Ramos (cell line): ENCODE measurements at regions not wholly inside any gene's neighbourhood (a gene's known extent, or its start where the extent isn't known, plus 50 kb on each side); places are given as distances from the start of the nearest gene placed in this dataset.

ENCODE experiments used
- in situ Hi-C: fragments of 300-500 bp; cut with MboI; formaldehyde crosslinking; loops from one replicate; pipeline ENCODE4 v1.14.3; 2022; ENCODE audit warnings: low sequenced_read_pairs; ENCODE audit not compliant: unreplicated experiment

DNA sequence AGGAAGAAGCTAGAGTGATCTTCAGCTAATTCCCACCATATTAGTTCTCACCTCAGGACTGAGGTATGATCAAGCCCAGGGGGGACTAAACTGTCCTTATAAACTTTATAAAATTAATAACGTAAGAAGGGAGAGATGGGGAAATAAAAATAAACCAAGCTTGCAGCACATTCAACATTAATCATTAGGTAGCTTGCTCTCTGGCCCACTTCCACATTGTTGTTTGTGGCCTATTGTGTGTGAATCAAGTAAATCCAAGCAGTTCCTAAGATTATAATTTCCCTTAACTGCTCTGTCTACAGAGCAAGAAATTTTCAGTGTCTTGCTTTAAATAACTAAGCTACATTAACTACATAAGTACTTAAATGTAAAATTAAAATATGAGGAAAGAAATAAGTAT, 131.3 kb upstream of the ABCA1 start:
- in situ Hi-C loops = no loop called here

DNA sequence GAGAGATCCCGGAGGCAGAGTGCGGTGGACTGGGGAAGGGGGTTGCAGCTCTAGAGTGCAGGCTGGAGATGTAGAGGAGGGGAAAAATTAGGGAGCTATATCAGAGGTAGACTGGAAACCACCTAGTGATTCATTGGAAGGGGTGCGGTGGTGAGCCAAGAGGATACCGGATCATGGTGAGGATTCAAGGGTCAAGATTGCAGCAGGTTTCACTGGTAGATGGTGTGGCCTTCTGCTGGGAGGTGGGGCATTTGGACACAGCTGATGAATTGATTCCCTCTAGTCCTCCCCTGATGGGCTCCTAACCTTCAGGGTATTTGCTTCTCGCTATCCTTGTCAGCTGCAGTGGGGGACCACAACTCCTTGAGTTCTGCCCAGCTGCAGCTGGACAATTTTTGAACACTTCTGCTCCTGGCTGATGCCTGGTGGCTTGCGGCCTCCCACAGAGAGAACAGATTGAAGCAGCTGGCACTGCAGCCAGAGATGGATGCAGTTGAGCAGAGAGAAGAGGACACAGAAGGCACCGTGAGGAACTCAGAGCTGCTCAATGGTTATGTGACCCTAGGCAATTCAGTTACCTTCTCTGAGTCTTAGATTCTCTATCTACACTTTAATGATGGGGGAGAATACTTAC, 134.4 kb upstream of the ABCA1 start:
- in situ Hi-C loops = no loop called here

DNA sequence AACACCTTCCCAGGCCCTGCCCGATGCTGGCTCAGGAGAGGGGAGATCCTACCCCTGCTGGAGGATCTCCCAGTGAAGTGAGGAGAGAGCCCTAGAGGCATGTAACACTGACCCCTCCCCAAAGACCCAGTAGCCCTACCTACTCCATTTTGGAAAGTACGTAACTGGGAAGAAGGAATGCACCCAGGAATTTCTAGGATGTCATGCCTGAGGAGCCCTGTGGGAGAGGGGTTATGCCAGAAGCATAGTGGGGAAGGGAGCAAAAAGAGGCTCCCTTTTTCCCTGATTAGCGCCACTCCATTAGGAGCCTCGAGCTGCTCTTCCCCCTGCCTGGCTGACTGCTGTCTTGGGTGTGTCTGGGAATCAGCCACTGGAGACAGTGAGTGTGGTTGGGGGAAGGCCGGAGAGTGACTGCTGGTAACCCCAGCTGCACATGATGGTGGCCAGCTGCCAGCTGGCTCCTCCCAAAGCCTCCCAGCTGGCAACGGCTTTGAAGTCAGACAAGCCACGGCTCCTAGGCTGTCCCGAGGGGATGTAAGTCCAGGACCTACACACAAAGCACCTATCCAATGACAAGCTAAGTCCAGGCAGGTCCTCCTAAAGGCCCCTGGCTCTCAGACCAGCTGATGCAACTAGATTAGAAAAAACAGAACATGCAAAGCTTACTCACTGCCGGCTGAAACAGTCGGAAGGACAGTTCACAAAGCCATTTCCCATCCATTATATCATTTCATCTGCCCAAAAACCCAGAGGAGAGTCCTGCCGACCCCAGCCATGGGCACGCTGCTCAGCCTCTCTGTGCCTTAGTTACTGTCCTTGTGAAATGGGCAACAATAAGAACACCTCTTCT, 136.5 kb upstream of the ABCA1 start:
- in situ Hi-C loops = no loop called here

DNA sequence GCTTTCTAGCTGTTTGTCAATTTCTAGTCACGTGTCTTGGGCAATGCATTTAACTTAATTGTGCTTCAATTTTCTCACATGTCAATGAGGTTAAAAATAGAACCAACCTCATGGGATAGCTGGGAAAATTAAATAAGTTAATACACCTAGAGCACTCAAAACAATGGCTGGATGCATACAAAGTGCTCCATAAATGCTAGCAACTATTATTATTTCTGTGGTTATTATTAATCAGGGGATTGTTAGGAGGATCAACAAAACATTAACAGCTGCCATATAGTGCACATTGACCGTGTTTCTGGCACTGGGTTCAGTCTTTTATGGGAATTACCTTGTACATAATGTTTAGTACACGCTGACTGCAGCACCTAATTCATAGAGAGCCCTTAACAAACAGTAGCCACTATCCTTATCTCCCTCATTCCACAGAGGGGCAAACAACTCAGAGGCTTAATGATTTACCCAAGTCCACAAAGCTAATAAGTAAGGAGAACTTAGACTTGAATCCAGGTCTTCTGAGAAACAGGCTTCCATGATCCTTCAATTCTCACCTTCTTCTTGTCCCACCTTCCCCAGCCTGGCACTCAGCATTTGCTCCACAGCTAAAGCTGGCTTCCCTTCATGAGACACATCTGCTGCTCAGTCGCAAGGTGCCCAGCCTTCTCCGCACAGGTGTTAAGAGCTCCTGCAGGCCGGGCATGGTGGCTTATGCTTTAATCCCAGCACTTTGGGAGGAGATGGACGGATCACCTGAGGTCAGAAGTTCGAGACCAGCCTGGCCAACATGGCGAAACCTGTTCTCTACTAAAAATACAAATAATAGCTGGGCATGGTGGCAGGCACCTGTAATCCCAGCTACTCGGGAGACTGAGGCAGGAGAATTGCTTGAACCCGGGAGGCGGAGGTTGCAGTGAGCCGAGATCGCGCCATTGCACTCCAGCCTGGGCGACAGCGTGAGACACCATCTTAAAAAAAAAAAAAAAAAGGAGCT, 137.4 kb upstream of the ABCA1 start:
- in situ Hi-C loops = no loop called here

DNA sequence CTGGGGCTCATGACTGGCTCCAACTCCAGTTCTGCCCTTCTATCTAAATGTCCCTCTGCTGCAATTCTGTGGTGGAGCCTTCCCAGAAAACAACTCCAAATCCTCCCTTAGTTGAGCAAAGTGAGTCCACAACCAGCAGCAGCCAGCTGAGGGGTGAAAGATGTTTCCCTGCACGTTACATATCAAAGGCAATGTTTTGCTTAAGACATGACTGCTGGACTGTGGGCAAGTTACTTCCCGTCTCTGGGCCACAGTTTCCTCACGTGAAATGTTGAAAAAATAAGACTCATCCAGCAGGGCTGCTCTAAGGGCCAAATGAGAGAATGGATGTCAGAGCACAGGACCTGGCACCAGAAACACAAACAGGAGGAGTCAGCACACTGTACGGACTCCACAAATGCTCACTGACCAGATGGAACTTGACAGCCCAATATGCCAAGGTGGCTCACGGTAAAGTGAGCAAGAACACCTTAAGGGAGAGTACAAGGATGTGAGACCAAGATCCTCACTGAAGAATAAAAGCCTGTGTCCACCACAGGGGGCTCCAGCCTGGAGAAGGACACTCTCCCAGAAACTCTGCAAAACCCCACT, 138.4 kb upstream of the ABCA1 start:
- in situ Hi-C loops = no loop called here

DNA sequence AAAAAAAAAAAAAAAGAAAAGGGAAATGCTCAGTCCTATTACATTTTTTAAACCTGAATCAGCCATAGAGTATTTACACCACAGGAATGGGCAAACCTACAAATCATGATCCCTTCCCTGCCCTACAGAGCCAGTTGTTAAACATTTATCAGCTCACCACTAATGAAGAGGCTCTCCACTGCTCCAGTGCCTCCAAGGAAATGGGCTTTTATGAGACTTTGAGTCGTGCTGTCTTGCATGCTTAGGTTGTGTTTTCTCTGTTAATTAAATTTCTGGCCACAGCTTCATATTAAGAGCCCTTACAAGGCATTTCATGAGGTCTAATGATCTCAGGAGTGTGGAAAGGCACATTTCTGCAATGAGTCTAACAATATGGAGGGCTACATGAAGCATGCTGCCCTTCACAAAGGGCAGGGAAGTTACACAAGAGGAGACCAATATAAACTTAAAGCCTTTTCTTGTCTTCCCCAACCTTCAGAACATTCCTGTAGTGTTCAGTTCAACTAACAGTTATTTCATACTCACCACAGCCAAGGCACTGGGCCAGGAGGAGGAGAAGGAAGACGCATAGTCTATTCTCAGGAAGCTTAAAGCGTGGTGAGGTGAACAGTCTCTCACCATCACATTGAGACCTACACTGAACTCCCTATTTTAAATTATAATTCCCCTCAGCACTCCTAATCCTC, 140.1 kb upstream of the ABCA1 start:
- in situ Hi-C loops = no loop called here

DNA sequence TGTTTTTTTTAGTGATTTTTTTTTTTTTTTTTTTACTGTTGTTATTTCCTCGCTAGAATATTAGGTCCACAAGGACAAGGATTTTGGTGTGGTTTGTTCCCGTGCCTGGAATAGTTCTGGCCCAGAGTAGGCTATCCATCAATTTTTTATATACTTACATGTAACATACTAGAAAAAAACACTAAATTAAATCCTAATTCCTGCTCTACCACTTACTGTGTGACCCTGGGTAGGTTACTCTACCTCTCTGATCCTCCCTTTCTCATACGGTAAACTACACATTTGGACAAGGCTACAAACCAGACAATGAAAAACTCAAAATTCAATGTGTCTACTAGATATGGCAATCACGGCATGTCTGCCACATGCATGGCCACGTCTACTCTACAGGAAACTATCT, 141.3 kb upstream of the ABCA1 start:
- in situ Hi-C loops = no loop called here

DNA sequence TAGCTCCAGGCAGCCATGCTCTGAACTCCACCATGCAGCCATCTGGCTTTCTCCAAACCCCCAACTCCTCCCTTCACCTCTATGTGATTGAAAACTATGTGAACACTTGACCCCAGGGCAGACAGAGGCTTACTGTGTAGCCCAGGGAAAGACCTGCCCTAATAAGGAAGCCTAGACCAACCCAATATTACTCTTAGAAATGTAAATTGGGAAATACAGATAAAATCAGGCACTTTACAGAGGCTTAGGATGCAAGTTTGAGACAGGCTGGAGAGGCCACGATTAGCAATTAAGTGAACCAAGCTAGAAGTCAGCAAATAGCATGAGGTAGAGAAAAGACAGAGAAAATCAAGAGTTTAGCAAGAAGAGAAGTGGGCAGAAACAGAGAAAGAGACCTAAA, 141.7 kb upstream of the ABCA1 start:
- in situ Hi-C loops = no loop called here

DNA sequence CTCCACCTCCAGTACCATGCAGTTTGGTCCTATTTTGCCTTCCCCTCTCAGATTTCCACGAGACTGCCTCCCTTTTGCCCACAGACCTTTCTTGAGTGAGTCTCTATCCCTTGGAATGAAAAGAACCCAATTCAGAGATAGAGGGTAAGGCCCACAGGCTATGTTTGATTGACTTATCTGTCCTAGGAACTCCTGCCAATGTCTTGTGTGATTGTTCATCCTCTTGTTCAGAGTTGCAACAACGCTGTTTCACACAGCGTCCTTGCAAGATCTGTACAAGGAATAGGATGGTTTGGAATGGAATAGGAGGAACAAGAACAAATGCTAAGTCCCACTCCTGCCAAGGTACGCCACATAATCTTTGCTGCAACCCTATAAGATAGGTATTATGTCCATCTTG, 142.2 kb upstream of the ABCA1 start:
- in situ Hi-C loops = no loop called here

DNA sequence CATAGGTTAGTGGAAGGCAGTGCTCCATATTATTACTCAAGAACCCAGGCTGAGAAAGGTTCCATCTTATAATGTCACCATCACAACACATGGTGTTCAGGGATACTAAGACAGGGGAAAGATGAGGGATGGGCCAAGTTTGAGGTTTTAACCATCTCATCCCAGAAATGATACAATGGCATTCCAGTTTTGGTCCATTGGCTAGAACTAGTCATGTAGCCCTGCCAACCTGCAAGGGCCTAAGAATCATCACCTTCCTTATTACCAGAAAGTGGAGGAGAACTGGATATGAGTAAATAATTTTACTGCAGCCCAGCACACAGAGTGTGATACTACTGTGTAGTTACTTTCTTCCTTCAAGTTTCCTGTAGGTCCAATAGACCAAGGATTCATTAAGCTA, 144.5 kb upstream of the ABCA1 start:
- in situ Hi-C loops = no loop called here

DNA sequence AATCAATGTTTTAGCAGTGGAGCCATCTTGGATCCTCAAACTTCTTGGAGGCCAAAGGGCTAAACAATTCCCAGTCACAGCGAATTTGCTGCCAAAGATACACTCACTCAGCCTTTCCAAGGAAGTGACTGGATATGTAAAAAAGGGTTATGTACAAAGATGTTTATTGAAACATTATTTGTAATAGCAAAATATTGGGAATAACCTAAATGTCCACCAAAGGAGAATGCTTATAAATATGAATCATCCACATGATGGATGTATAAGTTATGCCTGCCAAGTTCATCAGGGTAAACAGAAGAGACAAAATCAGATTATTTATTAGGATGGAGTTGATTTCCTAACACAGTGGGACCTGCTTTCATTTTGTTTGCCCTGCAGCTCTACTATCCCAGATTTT, 145.2 kb upstream of the ABCA1 start:
- in situ Hi-C loops = no loop called here

DNA sequence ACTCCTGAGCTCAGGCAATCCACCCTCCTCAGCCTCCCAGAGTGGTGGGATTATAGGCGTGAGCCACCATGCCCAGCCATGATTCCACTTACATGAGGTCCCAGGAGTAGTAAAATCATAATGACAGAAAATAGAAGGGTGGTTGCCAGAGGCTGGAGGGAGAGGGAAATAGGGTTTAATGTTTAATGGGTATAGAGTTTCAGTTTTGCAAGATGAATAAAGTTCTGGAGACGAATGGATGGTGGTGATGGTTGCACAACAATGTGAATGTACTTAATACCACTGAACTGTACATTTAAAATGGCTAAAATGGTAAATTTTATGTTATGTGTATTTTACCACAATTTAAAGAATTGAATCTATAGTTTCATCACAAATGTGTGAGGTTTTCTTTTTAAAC, 146.5 kb upstream of the ABCA1 start:
- in situ Hi-C loops = no loop called here

DNA sequence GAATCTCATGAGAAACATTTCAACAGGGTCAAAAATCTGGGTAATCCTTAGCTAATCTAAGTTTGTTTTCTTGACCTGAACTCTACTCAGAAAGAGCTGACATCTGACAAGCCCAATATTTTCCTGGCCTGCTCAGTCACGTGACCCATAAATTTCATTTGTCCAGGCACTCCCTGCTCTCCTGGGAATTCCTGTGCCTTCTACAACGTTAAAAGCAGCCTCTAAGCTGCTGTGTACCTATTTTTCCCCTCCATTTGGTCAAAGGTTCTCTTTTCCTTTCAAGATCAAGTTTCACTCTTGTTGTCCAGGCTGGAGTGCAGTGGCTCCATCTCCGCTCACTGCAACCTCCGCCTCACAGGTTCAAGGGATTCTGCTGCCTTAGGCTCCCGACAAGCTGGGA, 148.8 kb upstream of the ABCA1 start:
- in situ Hi-C loops = no loop called here

DNA sequence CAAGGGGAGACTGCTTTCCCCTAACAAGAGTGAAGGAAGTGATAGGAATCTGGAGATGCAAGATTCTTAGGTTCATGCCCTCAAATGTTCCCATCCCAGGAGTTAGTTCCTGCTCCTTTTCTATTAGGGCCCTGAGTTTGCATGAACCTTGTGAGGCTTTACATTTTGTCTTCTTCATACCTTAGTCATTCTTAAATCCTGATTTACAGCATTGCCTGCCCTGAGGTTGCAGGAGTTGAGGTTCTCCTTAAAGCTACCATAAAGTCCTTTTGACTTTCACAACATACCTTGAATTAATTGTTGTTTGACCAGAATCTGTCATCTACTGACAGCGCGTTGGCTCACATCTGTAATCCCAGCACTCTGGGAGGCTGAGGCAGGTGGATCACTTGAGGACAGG, 151.5 kb upstream of the ABCA1 start:
- in situ Hi-C loops = no loop called here

DNA sequence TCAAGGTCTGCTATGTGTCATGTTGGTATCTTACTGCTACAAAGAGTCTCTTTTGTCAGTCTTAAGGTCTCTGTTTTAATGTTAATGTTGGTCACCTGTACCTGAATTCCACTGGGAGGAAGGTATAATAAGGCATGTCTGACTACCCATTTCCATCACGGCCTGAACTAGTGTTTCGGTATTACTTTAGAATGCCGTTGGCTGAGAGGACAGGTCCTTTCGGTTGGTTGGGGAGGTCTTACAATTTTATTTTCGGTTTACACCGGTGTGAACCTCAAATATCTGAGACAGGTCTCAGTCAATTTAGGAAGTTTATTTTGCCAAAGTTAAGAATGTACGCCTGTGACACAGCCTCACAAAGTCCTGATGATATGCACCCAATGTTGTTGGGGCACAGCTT, 154.9 kb upstream of the ABCA1 start:
- in situ Hi-C loops = no loop called here

DNA sequence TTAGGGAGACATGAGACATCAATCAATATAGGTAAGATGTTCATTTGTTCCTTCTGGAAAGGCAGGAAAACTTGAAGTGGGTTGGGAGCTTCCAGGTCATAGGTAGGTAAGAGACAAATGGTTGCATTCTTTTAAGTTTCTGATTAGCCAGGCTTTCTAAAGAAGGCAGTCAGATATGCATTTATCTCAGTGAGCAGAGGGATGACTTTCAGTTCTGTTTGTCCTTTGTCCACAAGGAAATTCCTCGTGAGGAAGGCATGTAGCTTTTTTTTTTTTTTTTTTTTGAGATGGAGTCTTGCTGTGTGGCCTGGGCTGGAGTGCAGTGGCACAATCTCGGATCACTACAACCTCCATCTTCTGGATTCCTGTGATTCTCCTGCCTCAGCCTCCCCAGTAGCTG, 155.3 kb upstream of the ABCA1 start:
- in situ Hi-C loops = no loop called here

DNA sequence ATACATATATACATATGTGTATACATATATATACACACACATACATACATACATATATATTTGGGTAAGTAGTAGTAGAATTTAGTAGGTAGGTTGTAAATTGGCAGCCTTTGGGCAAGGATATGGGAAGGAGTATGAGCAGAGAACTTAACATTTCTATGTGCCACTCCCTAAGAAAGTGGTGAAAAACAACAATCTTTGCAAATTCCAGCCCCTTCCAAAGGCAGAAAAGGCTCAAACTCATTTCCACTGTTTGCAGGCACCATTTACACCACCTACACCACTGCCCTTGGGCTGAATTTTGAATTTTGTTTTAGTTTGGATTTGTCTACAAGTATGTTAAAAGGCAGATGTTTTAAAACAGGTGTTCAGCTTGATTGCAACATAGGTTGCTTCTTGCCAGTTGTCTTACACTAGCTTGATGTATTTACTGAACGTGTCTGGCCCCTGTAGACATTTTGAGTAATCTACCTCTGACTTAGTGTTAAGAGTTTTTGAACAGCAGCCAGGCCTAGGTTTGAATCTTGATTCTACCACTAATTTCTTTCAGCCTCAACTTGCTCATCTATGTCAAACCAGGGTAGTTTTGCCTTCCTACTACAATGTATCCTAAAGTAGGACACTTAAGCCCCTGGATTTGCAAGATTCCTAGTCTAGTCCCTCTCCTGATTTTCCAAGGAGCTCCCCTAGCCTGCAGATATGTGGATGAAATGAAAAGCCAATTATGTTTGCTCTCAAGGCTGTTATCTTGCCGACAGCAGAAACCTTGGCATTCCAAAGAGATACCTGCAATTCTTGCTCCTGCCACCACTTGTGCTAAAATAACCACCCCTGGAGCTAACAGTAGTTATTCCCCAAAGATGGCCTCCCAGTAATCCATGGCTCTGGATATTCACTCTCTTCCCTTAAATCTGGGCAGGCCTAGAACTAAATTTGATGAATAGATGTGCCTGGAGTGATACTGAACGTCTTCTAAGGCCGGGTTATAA, 156.2 kb upstream of the SLC44A1 start:
- in situ Hi-C loops = no loop called here

DNA sequence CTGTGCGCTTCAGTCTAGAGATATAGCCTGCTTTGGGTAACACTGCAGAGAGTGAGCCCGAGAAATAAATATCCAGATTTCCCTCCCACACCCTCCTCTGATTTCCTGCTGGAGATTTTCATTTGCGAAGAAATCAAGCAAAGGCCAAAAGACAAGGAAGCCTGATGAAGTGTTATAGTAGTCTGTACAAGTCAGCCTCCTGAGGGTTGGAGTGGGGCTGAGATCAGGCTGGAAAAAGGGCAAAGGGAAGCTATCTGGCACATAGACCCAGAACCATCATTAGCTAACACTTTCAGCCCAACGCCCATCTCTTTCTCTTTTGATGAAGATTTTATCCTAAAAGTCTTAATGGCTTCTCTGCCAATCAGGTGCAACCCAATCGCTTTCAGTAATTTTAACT, 154.6 kb upstream of the SLC44A1 start:
- in situ Hi-C loops = no loop called here
